Skeletal muscle satellite cell (primary cell): ENCODE measurements at regions not wholly inside any gene's neighbourhood (a gene's known extent, or its start where the extent isn't known, plus 50 kb on each side); places are given as distances from the start of the nearest gene placed in this dataset.

Experiments used
- H3K27me3 ChIP-seq: 2 replicates; pipeline ENCODE4 v1.7.0; 2013; ENCODE audit warnings: low read length; ENCODE audit not compliant: control insufficient read depth, insufficient read depth
- H3K36me3 ChIP-seq: 2 replicates; pipeline ENCODE4 v1.7.0; 2013; ENCODE audit warnings: mild to moderate bottlenecking, control low read depth, low read length; ENCODE audit not compliant: insufficient read depth
- H3K4me1 ChIP-seq: 2 replicates; pipeline ENCODE4 v1.7.0; 2013; ENCODE audit warnings: low read length; ENCODE audit not compliant: control insufficient read depth, insufficient read depth
- H3K4me2 ChIP-seq: 2 replicates; pipeline ENCODE4 v1.7.0; 2013; ENCODE audit warnings: mild to moderate bottlenecking, low read length
- H3K4me3 ChIP-seq: 2 replicates; pipeline ENCODE4 v1.7.0; 2013; ENCODE audit warnings: low read length
- H3K9ac ChIP-seq: 2 replicates; pipeline ENCODE4 v1.7.0; 2013; ENCODE audit warnings: mild to moderate bottlenecking, low read depth, low read length, moderate library complexity
- H3K9me3 ChIP-seq: replicated peaks from 2 replicates; pipeline ENCODE4 v1.7.0; 2013; ENCODE audit warnings: mild to moderate bottlenecking, control low read depth, low read length

GRCh38 chrX:134747006-134747405 is 50.0 kb downstream of the PABIR2 start:
- H3K27me3 ChIP-seq = no peaks in the 10 kb centered on the region
- no peak overlapping the region for H3K4me2 ChIP-seq
- H3K9ac ChIP-seq = no peak overlapping the region
- no peaks in the 10 kb centered on the region for H3K4me1 ChIP-seq
- no peaks in the 10 kb centered on the region for H3K9me3 ChIP-seq
- no peak overlapping the region for H3K4me3 ChIP-seq
- H3K36me3 ChIP-seq = no peaks in the 10 kb centered on the region

- no peaks in the 10 kb centered on the region for H3K36me3 ChIP-seq
Measured at GRCh38 chrX:134746410-134746785, 50.6 kb downstream of the PABIR2 start.

GRCh38 chrX:134745636-134746409 is 51.2 kb downstream of the PABIR2 start:
- Histone ChIP-seq H3K4me2 (no peak overlapping the region), H3K9me3 (no peaks in the 10 kb centered on the region), H3K36me3 (no peaks in the 10 kb centered on the region)

More at GRCh38 chrX:134746410-134746785, 50.6 kb downstream of the PABIR2 start:
- Histone ChIP-seq H3K9me3 (no peaks in the 10 kb centered on the region), H3K9ac (no peak overlapping the region), H3K4me1 (no peaks in the 10 kb centered on the region), H3K27me3 (no peaks in the 10 kb centered on the region), H3K4me2 (no peak overlapping the region), H3K4me3 (no peak overlapping the region)

GRCh38 chrX:134743091-134743490 is 53.9 kb downstream of the PABIR2 start:
- no peaks in the 10 kb centered on the region for H3K4me1 ChIP-seq
- no peak overlapping the region for H3K4me2 ChIP-seq
- no peaks in the 10 kb centered on the region for H3K9me3 ChIP-seq
- no peak overlapping the region for H3K9ac ChIP-seq
- no peaks in the 10 kb centered on the region for H3K36me3 ChIP-seq
- no peaks in the 10 kb centered on the region for H3K27me3 ChIP-seq
- no peak overlapping the region for H3K4me3 ChIP-seq

More at GRCh38 chrX:134745636-134746409, 51.2 kb downstream of the PABIR2 start:
- no peaks in the 10 kb centered on the region for H3K4me1 ChIP-seq
- H3K4me3 ChIP-seq = no peak overlapping the region
- no peaks in the 10 kb centered on the region for H3K27me3 ChIP-seq
- H3K9ac ChIP-seq = no peak overlapping the region

DNA sequence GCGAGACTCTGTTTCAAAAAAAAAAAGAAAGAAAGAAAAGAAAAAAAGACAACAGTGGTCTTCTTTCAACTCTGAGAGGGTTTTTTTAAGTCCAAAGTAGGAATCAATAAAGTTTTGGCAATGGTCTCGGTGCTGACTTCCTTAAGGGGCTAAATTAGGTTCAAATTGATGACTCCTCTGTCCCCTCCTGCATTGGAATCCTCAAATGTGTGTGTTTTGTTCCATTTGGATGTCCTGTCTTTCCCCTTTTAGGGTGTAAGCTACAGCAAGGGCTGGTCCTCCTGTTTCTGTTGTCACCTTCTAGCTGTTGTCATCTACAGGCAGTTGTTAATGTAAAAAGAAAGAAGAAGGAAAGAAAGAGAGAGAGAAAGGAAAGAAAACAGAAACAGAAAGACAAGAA is 54.4 kb downstream of the PABIR2 start:
- H3K9ac ChIP-seq = no peak overlapping the region
- no peak overlapping the region for H3K4me3 ChIP-seq
- no peaks in the 10 kb centered on the region for H3K4me1 ChIP-seq
- no peaks in the 10 kb centered on the region for H3K9me3 ChIP-seq
- no peak overlapping the region for H3K4me2 ChIP-seq
- H3K27me3 ChIP-seq = no peaks in the 10 kb centered on the region
- H3K36me3 ChIP-seq = no peaks in the 10 kb centered on the region

GRCh38 chrX:134741746-134742145 is 55.3 kb downstream of the PABIR2 start:
- Histone ChIP-seq H3K9me3 (no peaks in the 10 kb centered on the region), H3K4me3 (no peak overlapping the region), H3K9ac (no peak overlapping the region), H3K4me1 (peaks cover 2% of the 10 kb centered on the region), H3K36me3 (no peaks in the 10 kb centered on the region), H3K4me2 (no peak overlapping the region), H3K27me3 (peaks cover under 1% of the 10 kb centered on the region)

DNA sequence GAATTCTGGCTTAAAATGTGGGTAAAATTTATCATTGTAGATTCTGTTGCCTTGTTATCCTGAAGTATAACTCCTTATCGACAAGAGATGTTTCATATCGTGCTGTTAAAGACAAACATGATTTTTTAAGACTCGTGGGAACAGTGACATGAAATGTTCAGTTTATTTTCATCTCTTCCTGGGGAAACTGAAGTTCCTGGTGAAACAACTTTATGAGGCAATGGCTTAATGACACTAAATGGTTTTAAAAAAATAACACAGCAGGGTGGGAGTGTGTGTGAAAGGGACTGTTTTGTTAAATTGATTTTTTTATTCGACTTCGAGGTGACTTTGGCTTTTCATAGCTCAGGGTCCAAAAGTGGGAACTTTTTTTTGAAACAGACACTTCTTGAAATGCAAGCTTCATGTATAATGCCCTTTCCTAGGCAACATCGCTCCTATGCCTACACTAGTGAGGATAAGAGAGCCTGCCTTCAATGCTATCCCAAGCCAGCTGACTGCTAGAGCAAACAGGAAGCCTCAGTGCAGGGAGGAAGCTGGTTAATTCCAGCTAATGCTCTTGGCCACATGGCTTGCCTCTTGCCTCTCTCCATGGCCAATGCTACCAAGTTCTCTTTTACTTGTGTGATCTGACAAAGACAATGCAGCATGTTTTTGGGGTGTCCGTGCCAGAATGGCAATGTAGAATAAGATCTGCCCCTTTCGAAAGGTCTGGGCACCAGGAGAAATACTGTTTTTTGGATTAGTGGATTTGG is 57.8 kb downstream of the PABIR2 start:
- Histone ChIP-seq H3K36me3 (no peaks in the 10 kb centered on the region), H3K27me3 (peaks cover 3% of the 10 kb centered on the region), H3K9me3 (no peaks in the 10 kb centered on the region), H3K4me1 (peaks cover 17% of the 10 kb centered on the region), H3K4me2 (no peak overlapping the region), H3K4me3 (no peak overlapping the region), H3K9ac (no peak overlapping the region)

GRCh38 chrX:134738445-134738844 is 58.6 kb downstream of the PABIR2 start:
- Histone ChIP-seq H3K4me2 (no peak overlapping the region), H3K4me3 (no peak overlapping the region), H3K9me3 (no peaks in the 10 kb centered on the region), H3K4me1 (peaks cover 20% of the 10 kb centered on the region), H3K36me3 (no peaks in the 10 kb centered on the region), H3K27me3 (peaks cover 3% of the 10 kb centered on the region), H3K9ac (no peak overlapping the region)

- Histone ChIP-seq H3K9me3 (no peaks in the 10 kb centered on the region), H3K27me3 (peaks cover 3% of the 10 kb centered on the region), H3K4me3 (no peak overlapping the region), H3K9ac (no peak overlapping the region), H3K4me1 (peaks cover 20% of the 10 kb centered on the region), H3K4me2 (no peak overlapping the region), H3K36me3 (no peaks in the 10 kb centered on the region)
Measured at GRCh38 chrX:134737721-134738369, 59.2 kb downstream of the PABIR2 start.

DNA sequence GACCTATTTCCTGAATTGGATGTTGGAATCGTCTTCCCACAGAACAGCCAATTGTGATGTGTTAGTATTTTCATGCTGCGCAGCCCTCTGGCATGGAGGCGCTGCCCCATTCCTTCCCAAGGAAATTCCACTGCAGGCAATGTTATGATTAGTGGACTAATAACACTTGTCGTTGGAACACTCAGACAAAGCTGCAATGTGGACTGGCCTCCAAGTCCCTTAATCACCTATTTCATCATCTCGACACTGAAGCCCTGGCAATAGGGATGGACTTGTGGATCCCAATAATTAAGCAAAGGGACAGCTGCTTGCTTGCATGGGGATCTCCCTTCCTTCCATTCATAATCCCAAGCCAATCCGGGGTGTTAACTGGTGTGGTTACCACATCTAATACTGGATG is 59.9 kb downstream of the PABIR2 start:
- Histone ChIP-seq H3K27me3 (peaks cover 3% of the 10 kb centered on the region), H3K4me3 (no peak overlapping the region), H3K4me2 (no peak overlapping the region)

DNA sequence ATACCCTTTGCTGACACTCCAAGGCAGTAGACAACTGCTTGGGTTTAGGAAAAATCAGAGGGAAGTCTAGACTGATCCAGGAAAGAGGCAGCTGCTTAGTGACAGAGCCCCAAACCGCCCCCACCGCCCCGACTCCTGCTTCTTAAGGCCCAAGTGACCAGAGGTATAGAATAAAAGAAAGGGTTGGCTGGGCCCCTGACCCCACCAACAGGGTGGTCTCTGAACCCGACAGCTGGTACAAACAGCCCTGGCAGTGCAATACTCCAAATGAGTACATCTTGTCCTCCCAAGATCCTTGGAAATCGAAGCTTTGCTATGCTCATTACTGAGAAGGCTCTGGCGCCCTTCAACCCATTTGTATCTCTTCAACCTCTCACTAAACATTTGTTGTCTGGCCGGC is 60.6 kb downstream of the PABIR2 start:
- no peaks in the 10 kb centered on the region for H3K9me3 ChIP-seq
- H3K4me3 ChIP-seq = no peak overlapping the region
- peaks cover 20% of the 10 kb centered on the region for H3K4me1 ChIP-seq
- H3K36me3 ChIP-seq = no peaks in the 10 kb centered on the region
- no peak overlapping the region for H3K9ac ChIP-seq
- H3K4me2 ChIP-seq = no peak overlapping the region
- H3K27me3 ChIP-seq = peaks cover 3% of the 10 kb centered on the region

More for the DNA sequence above, 59.9 kb downstream of the PABIR2 start:
- no peaks in the 10 kb centered on the region for H3K36me3 ChIP-seq
- no peaks in the 10 kb centered on the region for H3K9me3 ChIP-seq
- H3K4me1 ChIP-seq = peaks cover 20% of the 10 kb centered on the region
- H3K9ac ChIP-seq = no peak overlapping the region
